NCI-H82 treated with DMSO at 0.1 percent for 48 hours (cell line): ENCODE measurements at regions not wholly inside any gene's neighbourhood (a gene's known extent, or its start where the extent isn't known, plus 50 kb on each side); places are given as distances from the start of the nearest gene placed in this dataset.

ENCODE experiments used
- DNase-seq: peaks from one replicate; lab custom pipeline; 2025; ENCODE audit not compliant: unreplicated experiment; lab: John Stamatoyannopoulos, UW

DNA sequence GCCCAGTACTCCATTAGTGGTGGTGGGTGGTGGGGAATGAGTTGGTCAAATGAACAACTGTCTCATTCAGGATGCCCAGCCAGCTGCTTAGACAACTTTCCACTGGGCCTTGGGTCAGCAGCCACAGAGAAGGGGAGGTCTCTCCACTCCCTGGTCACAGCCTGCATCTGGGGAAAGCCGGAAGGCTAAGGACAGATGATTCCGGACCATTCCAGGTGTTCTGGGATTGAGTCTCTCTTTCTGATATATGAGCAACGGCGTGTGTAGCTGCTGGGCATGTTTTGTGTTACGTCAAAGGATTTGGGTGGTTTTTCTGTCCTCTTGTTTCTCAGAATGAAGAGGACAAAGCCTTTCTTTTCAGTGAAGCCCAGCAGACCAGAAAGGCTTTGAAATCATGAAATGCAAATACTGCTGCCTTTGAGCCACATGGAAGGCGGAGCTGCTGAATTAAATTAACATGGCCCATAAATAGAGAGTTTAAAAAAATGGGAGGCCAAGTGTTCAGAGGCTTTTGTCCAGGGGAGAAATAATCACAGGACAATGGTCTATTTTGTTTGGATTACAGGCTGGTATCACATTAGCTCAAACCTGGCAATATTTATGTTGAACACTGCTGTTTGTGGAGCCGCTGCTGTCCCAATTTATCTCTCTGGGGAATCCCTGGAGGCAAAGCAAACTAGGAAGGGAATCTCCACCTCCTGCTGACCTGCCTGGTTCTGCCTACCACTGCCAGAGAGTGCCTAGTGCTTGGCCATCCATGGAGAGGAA is 234.4 kb upstream of the E2F8 start:
- DNase-seq = no peak

DNA sequence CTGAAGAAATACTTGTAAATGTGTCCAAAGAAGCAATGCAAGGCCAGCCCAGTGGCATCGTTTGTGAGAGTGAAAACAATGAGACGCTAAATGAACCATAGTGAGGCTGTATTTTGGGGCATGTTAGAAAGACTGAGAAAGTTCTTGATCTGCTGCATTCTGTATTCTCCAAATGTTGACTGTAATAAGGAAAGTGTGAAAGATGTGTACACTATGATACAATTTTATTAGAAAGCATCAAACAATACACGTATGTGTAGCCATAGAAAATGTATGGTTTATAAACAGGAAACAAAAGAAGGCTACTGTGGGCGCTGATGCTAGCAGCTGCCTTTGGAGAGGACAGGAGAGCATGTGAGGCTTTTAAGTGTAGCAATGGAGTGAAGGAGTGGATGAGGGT is 233.5 kb upstream of the E2F8 start:
- DNase-seq = no peak

DNA sequence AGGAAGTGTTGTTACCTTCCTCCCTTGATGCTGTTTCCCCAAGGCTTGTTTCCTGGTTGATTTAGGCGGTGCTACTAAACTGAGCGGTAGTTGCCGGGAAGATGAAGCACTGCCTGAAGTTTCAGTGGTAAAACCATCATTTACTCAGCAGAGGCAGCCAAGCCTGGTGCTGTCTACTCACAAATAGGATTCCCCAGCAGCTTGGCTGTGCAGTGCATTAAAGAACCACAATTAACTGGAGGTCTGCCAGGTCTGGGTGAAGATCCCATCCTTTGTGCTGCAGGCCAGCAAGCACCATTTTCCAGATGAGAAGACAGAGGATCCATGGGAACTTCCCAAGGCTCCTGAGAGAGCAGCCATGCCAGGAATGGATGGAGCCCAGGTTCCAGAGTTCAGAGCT is 231.9 kb upstream of the E2F8 start:
- DNase-seq = no peak

DNA sequence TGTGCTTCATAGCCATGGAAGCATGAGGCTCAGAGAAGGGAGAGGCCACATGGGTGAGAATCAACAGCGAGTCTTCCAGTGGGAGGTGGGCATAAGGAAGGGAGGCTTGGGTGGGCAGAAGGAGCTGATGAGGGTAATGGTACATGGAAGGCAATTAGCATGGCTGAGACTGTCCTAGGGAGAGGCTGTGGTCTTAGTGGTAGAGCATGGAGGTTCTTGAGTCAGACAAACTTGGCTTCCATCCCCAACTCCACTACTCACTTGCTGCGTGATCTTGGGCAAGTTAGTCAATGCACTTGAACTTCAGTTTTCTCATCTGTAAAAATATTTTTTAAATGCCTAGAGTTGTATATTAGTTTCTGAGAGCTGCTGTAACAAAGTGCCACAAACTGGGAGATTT is 227.2 kb upstream of the E2F8 start:
- DNase-seq = no peak

DNA sequence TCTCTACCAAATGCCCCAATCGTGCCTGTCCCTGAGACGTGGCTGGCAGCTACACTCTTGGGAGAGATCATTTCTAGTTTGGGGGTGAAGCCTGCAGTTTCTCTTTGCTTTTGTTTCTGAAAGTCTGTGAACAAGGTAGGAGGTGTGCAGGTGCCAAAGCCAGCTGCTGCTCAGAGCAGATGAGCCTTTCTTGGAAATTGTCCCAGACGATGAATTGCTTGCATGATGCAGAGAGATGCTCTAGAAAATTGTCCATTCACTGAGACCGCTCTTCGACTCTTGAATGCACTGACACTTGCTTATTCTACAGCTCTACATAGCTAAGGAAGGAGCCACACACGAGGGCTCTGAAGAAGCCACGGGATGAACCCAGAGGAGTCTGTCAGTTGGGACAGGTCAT is 225.6 kb upstream of the E2F8 start:
- DNase-seq = no peak

DNA sequence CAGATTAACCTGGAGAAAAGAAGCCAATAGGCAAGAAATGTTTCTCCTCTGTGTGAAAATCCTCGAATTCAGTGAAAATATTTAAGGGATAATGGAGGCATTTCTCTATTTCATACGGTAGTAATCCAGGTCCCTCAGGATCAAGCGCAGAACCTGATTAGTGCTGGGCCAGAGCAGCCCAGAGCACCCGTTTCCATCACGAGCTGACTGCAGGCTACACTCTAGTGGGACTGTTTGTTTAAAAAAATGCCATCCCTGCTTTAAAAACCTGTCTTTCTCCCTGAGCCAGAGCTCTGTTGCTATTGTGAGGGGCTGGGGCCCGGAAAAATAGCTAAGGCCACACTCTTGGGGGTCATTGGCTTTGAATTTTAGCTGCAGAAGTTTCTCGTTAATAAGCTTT is 223.2 kb upstream of the E2F8 start:
- DNase-seq = no peak

DNA sequence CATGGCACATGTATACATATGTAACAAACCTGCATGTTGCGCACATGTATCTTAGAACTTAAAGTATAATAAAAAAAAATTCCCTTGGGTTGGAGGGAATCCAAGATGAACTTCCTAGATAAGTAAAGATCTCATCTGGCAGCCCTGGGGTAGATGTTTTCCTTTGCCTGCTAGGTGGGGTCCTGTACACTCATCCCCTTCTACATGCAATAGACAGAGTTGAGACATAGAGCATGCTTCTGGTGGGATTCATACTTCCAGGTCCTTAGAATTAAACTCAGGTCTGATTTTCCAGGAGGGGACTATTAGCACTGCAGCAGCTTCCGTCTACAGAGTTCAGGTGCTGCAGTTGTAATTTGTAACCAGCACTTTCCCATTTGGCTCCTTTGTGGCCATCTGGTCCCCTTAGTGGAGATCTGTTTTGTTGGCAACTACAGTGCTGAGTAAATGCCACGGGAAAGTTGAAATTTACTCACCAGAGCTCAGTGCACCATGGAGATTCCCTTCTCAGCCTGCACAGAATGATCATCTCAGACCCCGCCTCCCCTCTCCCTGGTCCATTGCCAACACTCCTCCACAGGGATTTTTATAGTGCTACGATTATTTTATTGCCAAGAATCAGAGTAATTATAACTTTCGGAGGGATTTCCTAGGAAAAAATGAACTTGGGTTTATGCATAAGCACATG is 220.1 kb upstream of the E2F8 start:
- no peak for DNase-seq

DNA sequence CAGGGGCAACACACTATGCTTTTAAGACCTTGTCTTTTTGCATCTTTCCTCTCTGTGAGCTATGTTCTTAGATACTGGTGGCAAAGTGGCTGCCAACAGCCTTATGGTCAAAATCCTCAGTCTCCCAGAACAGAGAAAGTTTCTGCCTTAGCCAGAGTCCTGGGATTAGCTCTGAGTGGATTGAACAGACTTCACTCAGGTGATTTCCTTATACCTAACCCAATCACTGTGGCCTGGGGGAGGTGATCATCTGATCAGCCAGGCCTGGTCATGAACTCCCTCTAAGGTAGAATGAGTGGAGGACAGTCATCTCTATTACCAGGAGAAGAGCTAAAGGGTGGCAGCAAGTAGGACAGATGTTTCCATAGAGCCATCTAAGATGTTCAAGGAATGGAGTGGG is 218.5 kb upstream of the E2F8 start:
- no peak for DNase-seq

DNA sequence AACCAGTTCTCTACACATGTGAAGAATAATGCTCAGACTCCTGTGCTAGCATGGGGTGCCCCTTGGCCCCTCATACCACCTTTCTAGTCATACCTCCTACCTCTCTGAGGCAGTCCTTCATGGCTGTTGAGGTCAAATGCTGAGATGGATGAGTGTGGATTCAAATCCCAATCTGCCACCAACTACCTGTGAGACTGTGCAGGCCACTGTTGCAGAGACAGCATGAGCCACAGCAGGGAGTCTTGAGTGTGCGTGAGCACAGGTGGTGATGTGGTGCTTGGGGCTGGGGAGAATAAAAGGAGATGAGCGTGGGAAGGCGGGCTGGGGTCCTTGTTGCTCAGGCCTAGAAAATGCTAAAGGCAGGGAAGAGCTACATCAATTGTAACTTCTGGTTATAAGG is 218.0 kb upstream of the E2F8 start:
- DNase-seq = no peak

DNA sequence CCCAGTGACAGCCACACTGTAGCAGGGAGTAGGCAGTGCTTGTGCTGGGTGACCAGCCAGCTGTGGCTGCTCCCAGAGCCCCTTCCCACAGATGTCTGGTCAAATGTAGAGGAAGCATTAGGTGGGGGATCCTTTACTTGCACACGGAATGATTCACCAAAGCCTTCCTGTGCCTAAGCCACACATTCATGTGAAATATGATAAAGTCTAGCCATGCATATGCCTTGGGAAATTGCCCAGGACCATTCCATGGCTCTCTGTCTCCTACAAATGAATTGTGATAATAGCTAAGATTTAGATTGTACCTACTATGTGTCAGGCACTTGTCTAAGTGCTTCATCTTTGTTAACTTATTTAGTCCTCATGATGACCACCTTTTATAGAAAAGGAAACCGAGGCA is 217.5 kb upstream of the E2F8 start:
- DNase-seq = no peak

DNA sequence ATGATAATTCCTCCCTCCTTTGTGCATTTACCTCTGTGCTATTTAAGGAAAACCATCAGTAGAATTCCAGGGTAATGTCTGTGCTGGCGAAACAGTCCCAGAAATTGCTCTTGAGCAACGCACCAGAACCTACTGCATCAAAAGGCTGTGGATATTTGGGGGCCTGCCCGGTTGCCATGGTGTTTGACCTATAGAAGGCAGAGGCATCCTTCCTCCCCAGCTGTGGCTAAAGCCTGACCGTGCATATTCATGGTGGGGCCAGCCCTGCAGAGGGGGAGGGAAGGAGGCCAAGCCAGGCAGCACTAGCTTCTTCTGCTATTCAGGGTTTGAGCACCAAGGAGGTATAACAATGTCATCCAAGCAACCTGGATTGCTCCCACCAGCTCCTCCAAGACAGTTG is 215.0 kb upstream of the E2F8 start:
- DNase-seq = no peak

DNA sequence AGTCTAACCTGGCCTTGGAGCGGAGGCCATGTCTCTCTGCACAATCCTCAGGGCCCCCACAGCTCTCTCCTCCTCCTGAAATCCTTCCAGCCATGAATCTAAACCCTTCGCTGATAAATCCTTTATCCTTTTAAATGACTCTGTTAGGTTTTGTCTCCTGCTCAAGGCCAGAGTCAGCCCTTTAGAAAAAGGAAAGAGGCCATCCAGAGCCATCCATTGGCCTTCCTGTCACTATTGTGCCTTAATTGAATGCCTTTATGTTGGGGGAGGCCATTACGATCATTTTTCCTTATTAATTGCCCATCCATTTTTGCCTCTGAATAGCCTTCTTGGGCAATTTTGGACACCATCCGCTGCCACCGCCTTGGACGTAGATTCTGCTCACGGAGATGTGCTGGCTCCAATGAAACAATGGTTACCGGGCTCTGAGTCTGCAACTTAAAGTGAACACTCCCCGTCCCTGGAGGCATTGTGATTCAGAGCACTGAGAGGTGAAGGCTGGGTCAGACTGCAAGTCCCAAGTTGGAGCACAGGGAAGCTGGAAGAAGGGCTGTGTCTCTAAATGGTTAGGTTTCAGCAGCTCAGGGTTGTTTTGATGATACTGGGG is 213.0 kb upstream of the E2F8 start:
- DNase-seq = no peak

DNA sequence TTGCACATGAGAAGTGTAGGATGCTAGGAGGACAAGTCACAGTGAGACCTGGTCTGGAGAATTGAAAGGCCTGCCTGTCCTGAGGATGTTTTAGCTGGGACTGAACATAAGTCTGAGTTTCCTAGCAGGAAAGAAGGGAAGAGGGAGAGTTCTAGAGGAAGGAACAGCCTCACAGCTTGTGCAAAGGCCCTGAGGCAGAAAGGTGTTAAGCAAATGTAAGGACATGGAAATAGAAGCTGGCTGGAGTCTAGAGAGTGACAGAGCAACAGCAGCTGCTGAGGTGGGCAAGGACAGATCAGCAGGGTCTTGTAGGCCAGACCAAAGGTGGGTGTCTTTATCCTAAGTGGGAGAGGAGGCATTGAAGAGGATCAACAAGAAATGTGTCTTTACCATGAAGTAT is 210.9 kb upstream of the E2F8 start:
- DNase-seq = no peak

DNA sequence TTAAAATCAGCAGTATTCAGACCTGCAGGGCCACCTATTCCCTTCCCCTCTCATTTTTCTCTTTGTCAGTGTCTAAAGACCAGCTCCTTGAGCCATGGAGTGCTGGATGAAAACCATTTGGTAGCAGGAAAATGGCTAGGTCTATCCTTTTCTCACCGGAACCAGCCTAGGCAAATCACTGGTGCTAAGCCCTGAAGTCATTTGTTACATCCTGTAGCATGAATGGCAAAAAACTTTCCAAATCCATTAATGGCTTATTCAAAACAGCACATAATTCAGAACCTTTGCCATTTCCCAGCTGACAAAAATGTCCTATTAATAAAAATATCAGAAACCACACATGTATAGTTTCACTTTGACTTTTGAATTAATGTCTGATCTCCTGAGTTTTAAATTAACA is 209.5 kb upstream of the E2F8 start:
- DNase-seq = no peak

DNA sequence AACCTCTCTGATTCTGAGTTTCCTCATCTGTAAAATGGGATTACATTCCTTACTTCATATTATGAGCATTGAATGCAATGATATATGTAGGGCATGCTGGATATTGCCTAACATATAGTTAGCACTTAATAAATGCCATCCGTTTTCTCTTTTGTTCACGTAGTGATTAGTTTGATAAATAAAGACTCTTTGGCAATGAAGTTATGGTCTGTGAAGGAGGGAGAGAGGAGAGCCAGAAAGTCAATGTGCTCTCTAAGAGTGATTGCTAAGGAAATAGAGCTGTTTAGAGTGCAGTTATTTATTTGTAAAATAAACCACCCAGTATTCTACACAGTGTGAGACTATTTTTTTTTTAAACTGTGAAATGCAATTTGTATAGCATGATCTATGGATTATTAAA is 207.9 kb upstream of the E2F8 start:
- DNase-seq = no peak

DNA sequence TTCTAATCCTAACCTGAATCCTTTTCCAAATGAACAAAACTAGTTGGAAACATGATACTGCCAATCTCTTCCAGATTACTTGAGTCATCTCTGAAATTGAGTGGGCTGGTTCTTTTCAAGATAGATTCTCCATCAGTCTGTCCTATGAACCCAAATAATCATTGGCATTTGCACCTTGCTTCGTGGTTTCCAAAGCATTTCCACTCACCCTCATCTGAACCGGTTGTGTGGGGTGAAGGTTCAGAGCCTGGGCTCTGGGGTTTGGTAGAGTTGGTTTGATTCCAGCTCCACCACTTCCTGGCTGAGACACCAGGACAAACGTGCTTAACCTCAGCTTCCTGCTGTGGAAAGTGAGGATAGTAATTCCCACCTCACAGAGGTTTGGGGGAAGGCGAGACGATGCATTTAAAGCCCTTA is 206.4 kb upstream of the E2F8 start:
- no peak for DNase-seq

DNA sequence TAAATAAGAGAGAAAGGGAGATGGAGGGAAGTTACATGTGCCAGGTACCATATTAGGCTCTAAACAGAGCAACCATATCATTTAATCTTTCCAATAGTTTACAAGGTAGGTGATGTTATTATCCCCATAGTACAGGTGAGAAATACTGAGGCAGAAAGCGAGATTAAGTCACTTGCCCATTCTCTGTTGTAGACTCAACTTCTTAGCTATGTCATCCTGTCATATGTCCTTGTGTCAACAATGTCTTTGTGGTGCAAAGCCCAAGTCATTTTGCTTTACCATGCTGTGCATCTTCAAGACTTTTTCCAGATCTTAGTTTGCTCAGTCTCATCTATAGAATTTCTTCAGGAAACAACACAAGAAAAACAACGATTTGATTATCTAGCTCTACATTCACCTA is 205.0 kb upstream of the E2F8 start:
- no peak for DNase-seq

DNA sequence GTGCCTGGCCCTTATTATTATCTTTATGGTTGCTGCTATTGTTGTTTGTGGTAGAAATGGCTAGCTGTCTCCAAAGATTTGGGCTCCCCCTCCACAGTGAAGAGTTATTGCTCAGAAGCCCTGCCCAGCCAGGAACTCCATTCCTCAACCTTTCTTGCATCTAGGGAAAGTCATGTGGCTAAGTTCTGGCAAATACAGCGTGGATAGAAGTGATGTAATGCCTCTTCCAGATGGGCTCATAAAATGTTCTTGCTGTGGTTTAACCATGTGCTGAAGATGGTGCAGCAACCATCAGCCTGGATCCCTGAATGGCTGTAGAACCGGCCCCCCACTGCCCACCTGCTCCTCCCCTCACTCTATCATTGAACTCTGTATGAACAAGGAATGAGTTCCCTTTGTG is 203.5 kb upstream of the E2F8 start:
- DNase-seq = no peak

DNA sequence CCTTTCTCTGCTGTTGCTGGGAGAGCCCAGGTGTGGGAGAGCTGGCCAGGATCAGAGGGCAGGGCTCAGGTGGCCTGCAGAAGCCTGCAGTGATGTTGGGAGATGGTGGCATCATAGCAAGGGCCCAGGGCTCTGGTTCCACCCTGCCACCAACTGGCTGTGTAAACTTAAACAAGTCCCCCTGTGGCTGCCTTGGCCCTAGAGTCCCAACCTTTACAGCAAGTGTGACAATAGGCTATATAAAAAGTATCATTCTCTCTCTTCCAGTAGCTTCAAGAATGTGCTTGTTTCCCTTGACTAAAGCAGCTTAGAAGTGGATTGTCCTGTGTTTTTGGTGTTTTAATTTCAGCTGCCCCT is 201.8 kb upstream of the E2F8 start:
- DNase-seq = no peak

DNA sequence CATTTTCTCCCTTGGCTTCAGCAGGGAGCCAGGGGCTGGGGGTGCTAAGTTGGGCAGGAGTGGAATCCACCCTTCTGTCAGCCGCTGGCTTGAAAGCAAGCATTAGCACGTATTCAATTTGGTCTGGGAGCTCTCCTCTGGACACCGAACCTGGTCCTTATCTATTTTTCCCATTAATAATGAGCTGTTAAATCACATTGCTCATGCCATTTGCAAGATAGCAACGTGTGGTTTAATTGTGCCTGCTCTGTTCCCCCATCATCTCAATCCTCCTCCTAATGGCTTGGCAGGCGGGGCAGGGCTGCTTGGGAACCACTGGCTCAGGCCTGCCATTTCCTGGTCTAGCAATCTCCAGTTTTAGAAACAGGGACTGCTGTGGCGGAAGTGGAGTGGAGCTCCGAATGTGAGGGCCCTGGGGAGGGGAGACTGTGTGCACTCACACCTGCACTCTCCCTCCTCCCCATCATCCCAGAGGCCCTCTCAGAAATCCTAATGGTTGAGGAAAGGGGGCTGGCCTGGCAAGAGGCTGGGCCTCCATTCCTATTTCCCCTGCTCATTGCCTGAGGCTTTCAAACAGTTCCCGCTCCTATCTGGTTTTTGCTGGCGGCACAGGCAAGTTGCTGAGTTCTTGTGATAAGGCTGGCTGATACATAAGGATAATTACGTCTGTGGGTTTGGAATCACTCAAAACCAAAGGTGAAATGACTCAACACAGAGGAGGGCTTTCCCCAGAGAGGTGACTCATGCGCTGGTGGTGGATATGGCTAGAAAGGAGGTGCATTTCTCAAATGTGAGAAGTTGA is 201.2 kb upstream of the E2F8 start:
- no peak for DNase-seq

DNA sequence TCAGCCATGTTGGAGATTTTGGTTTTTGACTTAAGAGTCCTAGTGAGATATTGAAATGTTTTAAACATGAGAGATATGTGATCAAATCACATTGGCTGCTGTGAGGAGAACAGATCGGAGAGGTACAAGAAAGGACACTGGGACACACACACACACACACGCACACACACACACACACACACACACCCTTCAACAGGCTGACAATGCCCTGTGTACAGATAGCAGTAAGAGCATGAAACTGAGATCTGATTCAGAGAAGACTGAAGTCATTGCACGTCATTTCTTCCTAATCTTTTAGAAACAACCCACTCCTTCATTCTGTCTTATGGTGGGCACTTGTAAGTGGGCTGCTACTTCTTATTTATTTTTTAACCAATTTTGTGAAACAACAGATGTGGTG is 200.5 kb upstream of the E2F8 start:
- no peak for DNase-seq

DNA sequence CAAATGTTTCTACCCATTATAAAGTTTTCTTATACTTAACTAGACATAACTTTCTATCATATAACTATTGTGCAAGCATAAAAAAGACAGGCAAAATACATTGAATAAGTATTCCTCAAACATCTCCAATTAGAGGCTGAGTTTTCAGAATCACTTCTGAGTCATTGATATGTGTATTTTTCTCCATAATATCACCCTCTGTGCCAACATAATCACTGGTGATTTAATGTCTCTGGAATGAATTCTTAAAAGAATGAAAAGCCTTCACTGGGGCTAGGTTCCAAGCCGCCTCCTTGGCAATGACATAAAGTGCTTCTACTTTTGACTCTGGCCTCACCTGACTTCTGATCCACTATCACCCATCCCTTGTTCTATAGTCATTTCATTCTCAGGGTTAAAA is 197.0 kb upstream of the E2F8 start:
- DNase-seq = no peak
